G401 (cell line): ENCODE measurements at regions not wholly inside any gene's neighbourhood (a gene's known extent, or its start where the extent isn't known, plus 50 kb on each side); places are given as distances from the start of the nearest gene placed in this dataset.

Experiments
- DNase-seq: peaks from one replicate; pipeline ENCODE4 v3.0.0-alpha.2; 2015; ENCODE audit warnings: low spot score
- in situ Hi-C: cut with HindIII; loops from 2 replicates; pipeline ENCODE4 v1.10.0; 2016; ENCODE audit warnings: low sequenced_read_pairs, mixed read lengths

DNA sequence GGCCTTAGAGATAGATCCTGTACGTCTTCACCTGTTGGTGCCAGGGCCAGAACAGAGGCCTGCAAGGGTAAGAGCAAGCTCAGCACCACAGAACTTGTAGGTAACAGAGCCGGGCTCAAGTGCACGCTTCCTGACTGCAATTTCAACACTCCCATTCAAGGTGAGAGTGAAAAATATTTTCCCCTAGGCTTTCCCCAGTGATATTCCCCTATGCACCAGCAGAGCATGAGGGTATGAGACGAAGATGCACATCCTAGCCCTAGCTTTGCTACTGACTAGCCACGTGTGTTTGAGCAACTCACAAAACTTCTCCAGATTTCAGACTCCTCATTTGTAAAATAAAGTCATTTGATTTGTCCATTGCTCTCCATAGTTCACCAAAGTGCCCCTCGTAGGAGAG lies 411.6 kb downstream of the ZNF521 start:
- in situ Hi-C loops: no loop called here
- no peak for DNase-seq

DNA sequence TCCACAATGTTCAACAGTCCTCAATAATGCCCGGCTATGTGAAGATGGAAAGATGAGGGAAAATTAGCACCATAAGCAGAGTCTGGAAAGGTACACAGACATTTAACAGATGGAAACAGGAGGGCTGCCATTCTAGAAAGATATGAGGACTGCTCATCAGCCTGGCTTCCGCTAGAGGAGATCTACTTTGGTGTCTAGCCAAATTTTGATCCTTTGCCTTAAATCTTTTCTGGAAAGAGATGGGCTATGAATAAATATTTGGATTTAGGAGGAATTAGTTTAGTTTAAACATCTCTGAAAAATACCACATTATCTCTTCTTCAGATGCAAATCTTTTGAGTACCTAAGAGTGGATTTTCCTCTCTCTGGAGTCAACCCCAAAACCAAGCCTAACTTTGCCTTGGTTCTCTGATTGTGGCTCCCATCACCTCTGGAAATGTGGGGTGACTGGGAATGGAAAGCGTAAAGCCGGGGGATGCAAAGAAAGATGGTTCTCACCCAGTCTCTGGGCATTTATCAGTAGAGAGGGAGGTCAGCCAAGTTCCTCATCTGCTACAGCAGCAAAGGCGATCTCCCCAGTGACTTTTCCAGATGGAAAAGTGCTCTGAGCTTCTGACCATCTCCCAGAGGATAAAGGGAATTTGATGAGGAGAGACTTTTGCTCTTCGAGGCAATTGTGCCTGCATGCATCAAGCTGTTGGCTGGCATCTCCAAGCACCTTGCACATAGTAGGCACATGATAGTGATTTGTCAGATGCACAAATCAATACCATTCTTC lies 410.6 kb downstream of the ZNF521 start:
- DNase-seq: no peak
- in situ Hi-C loops: no loop called here

DNA sequence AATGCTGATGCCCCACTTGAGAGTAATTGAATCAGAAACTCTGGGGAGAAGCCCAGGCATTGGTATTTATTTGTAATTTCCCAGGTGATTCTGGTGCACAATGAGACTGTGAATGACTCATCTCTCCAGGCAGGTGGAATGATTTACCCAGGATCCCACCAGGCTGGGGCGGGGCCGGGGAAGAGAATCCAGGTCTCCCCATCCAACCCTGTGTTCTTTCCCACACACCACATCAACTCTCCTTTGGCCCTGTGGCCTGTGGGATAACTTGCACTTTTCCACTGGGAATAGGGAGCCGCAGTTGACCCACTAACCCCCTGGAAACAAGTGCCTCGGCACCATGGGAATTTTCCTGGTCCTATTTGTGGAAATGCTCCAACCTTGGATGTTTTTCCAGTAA lies 409.8 kb downstream of the ZNF521 start:
- no peak for DNase-seq
- in situ Hi-C loops: no loop called here

DNA sequence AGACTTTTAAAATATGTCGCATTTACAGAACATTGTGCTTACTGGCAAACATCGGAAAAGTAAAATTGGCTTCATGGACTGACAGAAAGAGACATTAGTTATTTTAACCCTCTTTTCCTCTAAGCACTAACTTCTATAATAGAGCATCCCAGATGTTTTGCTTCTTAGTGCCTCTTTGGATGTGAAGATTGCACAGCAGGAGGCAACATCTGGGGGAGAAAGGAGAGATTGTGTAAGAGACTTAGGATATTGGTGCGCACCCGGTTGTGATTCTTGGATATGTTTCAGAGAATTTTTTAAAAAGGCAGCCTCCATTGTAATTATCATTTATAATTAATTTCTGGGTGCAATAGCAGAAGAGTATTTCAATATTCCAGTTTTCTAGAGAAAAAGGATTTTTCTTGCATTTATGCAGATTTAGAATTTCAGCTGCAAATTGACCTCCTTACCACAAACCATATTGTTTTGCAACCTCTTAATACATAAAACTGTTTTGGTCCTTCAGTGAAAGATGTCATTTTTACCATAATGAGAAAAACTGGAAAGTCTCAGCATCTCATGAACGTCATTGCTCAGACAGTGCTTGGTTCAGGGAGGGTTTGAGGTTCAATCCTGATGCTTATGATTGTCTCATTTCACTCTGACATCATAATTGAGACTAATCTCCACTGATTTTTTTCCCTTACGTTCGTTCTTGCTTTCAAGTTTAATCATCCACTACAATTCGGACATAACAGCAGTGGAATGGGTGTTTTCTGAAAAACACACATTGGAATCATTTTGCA lies 404.3 kb downstream of the ZNF521 start:
- no peak for DNase-seq
- in situ Hi-C loops: no loop called here

DNA sequence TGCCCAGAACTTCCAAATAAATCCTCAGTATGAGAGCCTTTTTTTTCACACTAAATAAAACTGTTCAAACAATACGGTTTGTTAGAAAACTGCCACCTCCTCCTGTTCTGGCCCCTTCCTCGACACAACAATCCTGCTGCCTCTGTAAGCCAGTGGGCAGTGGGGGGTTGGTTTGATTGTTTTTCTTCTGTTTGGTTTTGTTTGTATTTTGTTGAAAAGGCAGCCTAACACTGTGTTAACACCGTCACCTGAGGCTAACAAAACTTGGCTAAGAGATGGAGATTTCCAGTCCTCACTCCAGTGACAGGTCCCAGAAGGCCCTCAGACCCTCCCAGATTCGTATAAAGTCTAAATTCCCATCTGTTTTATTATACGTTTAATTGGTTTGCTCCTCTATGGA lies 402.1 kb downstream of the ZNF521 start:
- no peak for DNase-seq
- in situ Hi-C loops: no loop called here

DNA sequence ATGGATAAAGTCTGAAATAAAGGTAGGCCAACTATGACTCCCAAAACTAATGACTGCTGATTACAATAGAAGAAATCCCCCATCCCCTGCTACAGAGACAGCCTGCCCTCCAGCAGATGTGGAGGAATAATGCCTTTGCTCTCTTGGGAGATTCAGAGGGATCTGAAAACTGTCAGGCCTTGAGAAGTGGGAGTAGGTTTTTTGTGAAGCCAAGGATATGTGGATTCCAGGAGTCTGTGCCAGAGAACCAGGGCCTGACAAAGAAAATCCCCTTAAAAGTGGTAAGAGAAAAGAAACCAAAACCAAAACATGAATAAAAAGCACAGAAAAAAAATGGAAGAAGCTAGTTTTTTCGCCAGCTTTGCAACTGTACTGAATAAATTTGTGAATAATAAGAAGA lies 397.6 kb downstream of the ZNF521 start:
- DNase-seq: no peak

DNA sequence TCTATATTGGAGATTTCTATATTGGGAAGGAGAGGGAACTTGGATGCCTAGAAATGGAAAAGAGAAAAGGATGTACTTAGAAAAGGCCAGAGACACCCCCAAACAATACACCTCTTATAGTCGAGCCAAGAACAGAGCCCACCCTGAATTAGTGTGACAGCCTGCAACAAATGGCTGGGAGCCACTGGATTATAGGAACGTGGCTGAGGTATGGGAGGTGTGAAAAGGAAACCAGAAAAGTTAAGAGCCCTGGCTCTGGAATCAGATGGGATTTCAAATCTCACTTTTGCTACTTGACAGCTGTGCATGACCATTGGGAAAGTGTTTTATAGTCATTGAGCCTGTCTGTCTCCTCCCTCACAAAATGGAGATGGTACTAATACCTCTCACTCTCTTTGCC lies 394.0 kb downstream of the ZNF521 start:
- in situ Hi-C loops: no loop called here
- DNase-seq: no peak

More for the DNA sequence above, 397.6 kb downstream of the ZNF521 start:
- in situ Hi-C loops: no loop called here

DNA sequence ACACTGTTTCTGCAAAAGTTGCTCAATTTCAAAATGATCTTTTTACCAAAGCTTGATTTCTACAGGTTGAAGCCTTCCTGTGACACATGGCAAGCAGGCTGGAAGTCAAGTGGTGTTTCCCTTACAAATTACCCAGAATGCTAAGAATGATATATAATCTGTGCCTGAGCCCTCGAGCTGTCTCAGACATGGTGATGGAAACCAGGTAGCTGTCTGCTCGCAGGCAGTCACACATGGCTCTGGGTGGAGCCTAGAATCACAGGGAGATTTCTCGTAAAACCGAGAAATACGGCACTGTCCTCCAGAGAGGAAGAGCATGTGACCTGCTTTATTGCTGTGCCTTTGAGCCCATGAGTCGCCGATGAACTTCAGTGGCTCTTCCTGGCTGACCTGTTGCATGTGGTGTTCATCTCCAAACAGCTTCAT lies 392.9 kb downstream of the ZNF521 start:
- no peak for DNase-seq
- in situ Hi-C loops: no loop called here

DNA sequence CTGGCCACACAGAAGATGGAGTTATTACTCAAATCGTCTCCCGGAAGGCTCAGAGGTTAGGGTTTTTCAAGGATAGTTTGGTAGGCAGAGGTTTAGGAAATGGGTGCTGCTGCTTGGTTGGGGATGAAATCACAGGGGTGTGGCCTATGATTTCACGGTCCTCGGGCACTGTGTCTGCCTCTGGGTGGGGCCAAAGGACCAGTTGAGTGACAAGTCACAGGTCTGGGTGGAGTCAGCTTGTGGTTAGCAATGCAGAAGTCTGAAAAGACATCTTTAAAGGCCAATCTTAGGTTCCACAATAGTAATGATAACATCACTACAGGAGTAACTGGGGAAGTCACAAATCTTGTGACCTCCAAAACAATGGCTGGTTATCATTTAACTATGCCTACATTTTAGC lies 387.8 kb downstream of the ZNF521 start:
- in situ Hi-C loops: no loop called here
- DNase-seq: no peak

DNA sequence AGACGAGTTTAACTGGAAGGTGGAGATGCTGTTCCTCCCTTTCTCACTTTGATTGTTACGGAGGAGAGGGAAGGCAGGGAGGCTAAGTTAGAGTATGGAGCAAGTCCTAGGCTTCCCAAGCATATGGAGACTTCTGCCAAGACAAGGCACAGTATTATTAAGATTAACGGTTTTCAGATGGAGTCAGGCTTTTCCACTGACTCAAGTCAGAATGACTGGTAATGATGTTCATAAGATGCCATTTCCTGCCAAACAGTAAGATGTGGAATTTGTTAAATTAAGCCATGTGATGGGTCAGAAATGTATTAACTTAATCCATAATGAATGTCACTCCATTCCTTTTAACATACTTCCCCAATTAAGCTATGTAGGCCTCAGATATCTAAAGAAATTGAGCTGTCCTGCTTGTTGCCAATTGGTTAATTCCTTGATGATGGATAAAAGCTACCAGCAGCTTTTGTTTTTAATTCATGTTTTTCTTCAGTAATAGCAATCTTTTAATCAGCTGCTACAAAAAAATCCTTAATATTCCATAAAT lies 383.7 kb downstream of the ZNF521 start:
- in situ Hi-C loops: no loop called here
- DNase-seq: no peak

DNA sequence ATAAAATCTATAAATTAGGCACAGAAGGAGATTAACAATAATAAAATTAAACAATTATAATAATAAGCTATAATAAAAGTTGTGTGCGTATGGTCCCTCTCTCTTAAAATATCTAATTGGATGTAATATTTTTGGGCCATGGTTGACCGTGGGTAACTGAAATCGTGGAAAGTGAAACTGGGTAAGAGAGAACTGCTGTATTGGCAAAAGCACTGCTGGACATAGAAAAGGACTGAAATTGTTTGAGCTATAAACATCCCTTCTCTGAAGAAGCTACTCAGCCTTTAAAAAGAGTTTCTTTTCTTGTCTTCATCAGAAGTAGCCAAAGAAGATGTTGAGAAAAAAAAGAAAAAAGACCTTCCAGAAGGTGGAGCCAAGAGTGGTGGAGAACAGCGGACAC lies 379.4 kb downstream of the ZNF521 start:
- no peak for DNase-seq
- in situ Hi-C loops: no loop called here

DNA sequence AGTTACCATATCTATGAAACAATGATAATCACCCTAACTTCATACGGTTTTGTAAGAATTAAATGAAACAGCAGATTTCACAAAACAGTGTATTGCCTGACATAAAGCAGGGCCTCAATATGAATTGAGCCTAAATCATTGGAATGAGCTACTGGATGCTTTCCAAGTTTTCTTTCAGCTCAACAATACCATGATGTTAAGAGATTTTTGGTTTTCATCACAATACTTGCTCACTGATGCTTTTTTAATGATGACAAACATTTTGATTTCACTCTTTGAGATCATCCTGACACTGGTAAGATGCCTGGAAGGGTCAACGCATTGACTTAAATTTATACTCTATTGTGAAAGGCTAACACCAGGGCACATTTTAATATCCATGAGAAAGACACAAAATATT lies 377.5 kb downstream of the ZNF521 start:
- in situ Hi-C loops: no loop called here
- DNase-seq: no peak

DNA sequence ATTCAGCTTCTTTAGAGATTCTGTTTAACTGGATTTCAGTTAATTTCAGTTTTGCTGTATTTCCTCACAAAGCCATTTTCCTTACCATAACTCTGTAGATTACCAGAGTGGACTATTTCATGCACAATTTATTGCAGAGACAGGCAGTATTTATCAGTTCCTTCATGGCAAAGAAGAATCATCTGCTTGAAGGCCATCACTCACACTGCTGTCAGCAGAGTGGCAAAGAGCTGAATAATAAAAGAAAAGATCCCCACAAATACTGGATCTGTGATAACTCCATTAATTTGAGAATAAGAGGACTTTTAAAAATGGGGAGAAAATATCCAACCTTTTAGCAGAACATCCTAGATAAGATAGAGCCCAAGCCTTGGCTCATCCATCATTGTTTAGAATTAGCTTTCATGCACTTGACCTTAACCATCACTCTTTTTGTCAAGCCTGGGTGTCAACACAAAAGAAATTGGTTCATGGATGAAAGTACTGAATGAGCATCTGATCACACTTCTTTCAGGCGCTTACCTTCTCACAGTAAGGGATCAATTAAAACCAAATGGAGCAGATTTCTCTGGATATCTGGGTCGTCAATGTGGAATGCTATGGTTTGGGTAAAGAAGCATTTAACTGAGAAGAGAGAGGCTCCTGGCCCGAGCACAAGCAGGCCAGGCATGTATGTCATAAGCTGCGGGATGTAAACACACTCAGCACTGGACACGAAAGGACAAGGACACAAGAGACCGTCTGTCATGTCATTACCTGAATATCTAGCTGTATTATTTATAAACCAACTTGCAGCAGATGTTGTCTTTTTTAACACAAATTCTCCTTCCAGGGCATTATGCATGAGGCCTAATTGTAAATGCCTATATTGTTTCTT lies 376.2 kb downstream of the ZNF521 start:
- no peak for DNase-seq
- in situ Hi-C loops: no loop called here

DNA sequence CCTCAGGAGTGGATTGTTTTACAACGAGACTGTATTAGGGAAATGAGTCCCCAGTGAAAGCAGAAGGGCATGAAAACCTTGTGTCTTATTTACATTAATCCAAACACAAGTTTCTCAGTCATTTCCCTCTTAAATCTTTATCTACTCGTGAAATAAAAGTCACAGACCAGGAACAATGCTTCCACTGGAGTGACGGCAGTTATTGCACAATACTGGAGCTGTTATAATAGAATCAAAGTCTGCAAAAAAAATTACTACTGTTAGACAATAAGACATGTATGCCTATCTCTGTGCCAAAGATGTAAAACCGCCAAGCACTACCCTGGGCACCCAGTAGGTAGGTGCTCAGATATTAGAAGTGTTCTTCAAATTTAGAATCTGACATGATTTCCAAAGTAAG lies 375.5 kb downstream of the ZNF521 start:
- in situ Hi-C loops: no loop called here
- no peak for DNase-seq

DNA sequence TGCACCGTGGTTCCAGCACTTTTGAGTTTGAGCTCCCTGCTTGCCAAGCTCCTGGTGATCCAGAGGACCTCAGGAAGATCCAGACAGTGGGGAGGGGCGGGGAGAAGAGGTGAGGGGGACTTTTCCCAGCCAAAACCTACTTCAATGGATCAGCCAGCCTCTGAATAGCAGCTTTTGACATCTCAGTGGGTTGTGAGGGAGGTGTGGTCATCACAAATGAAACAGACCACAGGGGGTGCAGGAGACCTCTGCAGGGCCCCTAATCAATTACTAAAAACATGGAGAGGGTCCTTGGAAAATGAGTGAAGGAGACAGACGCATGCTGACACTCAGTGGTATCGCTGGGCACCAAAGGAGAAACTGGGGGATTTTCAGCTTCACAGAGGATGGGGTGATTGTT lies 372.7 kb downstream of the ZNF521 start:
- no peak for DNase-seq
- in situ Hi-C loops: no loop called here

DNA sequence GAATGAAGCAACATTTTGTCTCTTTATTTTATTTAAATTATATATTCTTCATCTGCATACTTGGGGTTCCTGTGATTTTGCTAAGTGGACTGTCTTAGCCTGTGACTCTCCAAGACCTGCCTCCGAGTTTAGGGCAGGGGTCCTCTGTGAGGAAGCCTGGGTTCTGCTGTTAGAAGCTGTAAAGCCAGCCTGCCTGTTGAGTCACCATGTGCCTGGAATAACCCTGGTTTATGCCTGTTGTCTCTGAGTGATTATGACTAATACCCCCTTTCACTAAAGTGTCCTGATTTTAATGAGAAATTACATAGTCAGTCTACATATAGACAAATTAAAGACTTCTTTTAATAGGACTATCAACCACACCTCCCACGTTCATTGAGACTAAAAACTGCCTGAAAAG lies 369.1 kb downstream of the ZNF521 start:
- no peak for DNase-seq
- in situ Hi-C loops: no loop called here

DNA sequence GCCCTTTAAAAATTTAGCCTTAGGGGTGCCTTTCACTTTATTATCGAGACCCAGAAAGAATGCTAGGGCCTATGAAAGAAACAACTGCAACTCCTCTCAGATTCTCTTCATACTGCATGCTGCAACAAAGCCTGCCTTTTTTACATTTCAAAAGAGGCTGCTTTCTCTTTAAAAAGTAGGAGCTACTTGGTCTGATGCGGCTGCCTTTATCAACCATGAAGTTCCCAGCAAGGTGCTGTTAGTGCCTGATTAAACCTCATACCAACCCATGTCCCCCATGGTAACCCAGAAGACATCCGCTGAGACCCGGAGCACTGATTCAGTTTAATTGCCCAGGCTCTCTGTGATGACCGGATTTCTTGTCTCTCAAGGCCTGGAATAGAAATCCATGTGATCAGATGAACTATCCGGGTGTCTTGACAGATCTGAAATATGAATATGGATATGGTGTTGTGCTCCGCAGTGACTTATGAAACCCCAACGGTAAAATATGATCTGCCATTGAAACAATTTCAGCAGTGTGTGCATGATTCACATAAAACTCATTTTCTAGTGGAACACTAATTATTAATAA lies 368.3 kb downstream of the ZNF521 start:
- in situ Hi-C loops: no loop called here
- DNase-seq: no peak

DNA sequence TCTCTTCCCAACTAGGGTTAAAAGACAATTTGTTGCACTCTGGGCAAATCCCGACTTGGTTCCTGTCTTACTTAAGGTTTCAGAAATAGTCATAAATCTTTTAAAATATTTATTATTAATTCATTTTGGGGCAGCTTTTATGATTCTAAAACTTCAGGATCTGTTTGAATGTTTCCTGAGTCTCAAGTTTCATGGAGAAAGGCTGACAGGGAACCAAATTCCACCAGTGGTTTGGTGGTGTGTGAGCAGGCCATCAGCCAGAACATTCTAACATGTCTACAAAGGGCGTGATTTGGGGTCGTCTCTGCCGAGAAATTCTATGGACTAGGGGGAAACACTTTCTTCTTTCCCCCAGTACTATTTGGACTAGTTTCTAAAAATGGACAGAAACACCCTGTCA lies 366.4 kb downstream of the ZNF521 start:
- DNase-seq: no peak
- in situ Hi-C loops: no loop called here

DNA sequence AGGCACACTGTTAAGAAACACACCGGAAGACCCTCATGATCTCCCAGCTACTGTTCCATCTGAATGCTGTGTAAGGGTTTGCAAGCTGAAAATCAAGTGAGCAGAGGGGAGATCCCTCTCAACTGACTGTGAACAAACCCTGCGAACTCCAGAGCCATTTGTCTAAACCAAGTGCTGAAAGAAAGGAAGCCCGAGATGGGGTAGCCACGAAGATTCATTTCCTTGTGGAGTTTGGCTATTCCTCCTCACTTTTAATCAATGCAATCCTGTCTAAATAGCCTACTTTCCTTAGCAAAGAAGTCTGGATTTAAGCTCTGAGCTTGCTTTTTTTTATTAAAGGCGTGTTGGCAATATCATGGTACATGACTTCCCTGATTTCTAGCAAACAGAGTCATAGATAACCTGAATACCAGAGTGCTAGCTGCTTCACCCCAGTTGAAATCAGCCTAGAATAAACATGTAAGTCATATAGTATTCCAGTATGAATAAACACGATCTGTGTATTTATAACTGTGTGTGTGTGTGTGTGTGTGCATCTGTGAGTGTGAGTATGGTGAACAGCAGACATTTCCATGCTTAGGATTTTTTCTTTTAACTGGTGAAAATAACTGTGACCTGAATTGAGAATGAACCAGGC lies 365.2 kb downstream of the ZNF521 start:
- DNase-seq: no peak
- in situ Hi-C loops: no loop called here
